ENCODE measurements at regions not wholly inside any gene's neighbourhood (a gene's known extent, or its start where the extent isn't known, plus 50 kb on each side); places are given as distances from the start of the nearest gene placed in this dataset.

GRCh38 chr2:75982719-75983118 is 272.0 kb upstream of the GCFC2 start:
- DNase-seq (ENCODE audit: extremely low spot score, unreplicated experiment): no peak
- no peaks in the 10 kb centered on the region for H3K36me3 Mint-ChIP-seq
- H3K4me3 Mint-ChIP-seq: no peak overlapping the region
- no peaks in the 10 kb centered on the region for H3K4me1 Mint-ChIP-seq (ENCODE audit: unreplicated experiment)
- H3K27ac Mint-ChIP-seq: no peak overlapping the region
- H3K27me3 Mint-ChIP-seq: no peaks in the 10 kb centered on the region
- H3K9me3 Mint-ChIP-seq: no peaks in the 10 kb centered on the region
- TF ChIP-seq CTCF (conservative IDR thresholded peaks at IDR 0.05): no peak

DNA sequence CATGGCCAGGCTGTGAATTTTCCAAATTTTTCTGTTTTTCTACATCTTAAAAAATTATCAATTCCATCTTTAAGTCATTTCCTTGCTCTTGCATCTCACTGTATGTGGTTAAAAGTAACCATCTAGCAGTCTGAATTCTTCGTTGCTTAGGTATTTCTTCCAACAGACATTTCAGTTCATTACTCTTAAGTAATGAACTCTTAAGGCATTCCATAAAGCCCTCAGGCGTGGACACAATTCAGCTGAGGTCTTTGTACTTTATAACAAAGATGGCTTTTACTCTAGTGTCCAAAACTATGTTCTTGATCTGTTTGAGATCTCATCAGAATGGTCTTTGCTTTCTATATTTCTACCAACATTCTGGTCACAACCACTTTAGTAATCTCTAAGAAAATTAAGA is 253.9 kb upstream of the GCFC2 start:
- H3K4me3 Mint-ChIP-seq: no peak overlapping the region
- H3K36me3 Mint-ChIP-seq: no peaks in the 10 kb centered on the region
- H3K27ac Mint-ChIP-seq: no peak overlapping the region
- no peaks in the 10 kb centered on the region for H3K27me3 Mint-ChIP-seq
- H3K9me3 Mint-ChIP-seq: no peaks in the 10 kb centered on the region
- no peak for TF ChIP-seq CTCF (conservative IDR thresholded peaks at IDR 0.05)
- DNase-seq (ENCODE audit: extremely low spot score, unreplicated experiment): no peak
- H3K4me1 Mint-ChIP-seq (ENCODE audit: unreplicated experiment): no peaks in the 10 kb centered on the region

DNA sequence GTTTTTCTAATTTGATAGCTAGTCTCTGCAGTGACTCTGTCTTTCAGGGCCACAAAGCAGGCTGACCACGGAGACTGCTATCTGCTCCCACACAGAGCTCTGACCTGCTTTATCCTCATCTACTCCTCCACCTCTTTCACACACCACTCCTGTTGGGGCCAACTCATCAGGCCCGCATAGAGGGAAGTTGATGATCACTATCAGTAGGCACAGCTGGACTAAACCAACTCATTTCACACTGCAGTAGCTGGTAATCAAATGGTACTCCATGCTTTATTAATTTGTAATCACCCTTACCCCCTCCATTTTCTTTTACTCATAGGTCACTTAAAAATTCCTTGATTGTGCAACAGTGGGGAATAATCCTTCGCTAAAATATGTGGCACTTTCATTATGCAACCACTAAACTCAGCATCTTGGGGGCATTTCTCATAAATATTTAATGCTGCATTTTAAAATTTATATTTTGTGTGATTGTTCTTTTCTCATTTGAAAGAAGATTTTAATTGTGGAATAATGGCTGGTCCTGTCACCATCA is 249.8 kb upstream of the GCFC2 start:
- H3K4me1 Mint-ChIP-seq (ENCODE audit: unreplicated experiment): no peaks in the 10 kb centered on the region
- no peaks in the 10 kb centered on the region for H3K27me3 Mint-ChIP-seq
- H3K27ac Mint-ChIP-seq: no peak overlapping the region
- no peak overlapping the region for H3K4me3 Mint-ChIP-seq
- no peak for DNase-seq (ENCODE audit: extremely low spot score, unreplicated experiment)
- H3K9me3 Mint-ChIP-seq: no peaks in the 10 kb centered on the region
- no peaks in the 10 kb centered on the region for H3K36me3 Mint-ChIP-seq
- TF ChIP-seq CTCF (conservative IDR thresholded peaks at IDR 0.05): no peak

DNA sequence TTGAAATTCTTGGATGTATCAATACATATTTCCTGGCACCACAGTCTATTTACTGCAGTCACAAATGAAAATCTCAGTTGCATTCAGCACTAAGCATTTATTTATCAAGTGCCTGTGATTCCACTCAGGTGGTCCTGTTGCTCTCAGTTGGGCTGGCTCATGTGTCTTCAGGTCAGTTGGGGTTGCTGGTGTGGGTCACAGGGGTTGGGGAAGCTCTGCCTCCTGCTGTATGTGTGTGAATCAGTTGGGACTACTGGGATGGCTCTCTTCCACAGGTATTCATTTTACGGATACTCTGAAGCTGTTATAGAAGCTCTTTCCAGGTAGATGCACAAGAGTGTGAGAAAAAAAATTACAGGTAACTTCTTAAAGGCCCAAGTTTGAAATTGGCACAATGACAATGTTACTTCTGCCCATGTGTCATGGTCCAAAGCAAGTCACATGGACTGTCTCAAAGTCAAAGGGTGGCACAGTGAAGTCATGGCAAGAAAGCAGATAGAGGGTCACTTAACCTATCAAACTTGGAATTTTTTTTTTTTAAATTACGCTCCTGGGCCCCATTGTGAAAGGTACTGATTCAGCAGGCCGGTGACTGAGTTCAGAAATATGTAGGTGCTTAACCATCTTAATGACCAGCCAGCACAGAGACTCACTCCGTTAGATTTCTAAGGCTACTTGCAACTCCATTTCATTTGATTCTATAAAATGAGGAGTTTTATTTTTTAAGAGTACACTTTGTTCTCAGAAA is 249.2 kb upstream of the GCFC2 start:
- Mint-ChIP-seq H3K27ac (no peak overlapping the region), H3K27me3 (no peaks in the 10 kb centered on the region), H3K4me1 (ENCODE audit: unreplicated experiment) (no peaks in the 10 kb centered on the region), H3K9me3 (no peaks in the 10 kb centered on the region), H3K36me3 (no peaks in the 10 kb centered on the region), H3K4me3 (no peak overlapping the region)
- no peak for DNase-seq (ENCODE audit: extremely low spot score, unreplicated experiment)
- no peak for TF ChIP-seq CTCF (conservative IDR thresholded peaks at IDR 0.05)

DNA sequence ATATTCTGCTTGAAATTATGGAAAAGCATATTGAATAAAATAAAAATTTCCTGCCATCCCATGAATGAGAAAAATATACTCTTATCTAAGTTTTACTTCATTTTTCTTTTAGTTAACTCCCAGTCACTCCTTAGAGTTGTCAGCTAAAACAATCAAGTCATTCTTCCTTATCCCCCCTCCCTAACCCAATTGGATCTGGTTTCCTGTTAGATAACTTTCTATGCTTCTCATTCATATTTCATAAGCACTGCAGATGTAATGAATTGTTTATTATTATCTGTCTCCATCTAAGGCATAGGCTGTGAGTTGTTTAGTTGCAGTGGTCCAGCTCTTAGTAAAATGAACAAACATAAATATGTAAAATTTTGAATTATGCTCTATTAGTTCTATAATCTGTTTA is 244.0 kb upstream of the GCFC2 start:
- no peak for TF ChIP-seq CTCF (conservative IDR thresholded peaks at IDR 0.05)
- no peaks in the 10 kb centered on the region for H3K27me3 Mint-ChIP-seq
- no peaks in the 10 kb centered on the region for H3K36me3 Mint-ChIP-seq
- no peak overlapping the region for H3K4me3 Mint-ChIP-seq
- no peak overlapping the region for H3K27ac Mint-ChIP-seq
- no peaks in the 10 kb centered on the region for H3K9me3 Mint-ChIP-seq
- DNase-seq (ENCODE audit: extremely low spot score, unreplicated experiment): no peak
- H3K4me1 Mint-ChIP-seq (ENCODE audit: unreplicated experiment): no peaks in the 10 kb centered on the region

All from type B pancreatic cell (in vitro differentiated cells).